ENCODE measurements at regions not wholly inside any gene's neighbourhood (a gene's known extent, or its start where the extent isn't known, plus 50 kb on each side); places are given as distances from the start of the nearest gene placed in this dataset.

DNA sequence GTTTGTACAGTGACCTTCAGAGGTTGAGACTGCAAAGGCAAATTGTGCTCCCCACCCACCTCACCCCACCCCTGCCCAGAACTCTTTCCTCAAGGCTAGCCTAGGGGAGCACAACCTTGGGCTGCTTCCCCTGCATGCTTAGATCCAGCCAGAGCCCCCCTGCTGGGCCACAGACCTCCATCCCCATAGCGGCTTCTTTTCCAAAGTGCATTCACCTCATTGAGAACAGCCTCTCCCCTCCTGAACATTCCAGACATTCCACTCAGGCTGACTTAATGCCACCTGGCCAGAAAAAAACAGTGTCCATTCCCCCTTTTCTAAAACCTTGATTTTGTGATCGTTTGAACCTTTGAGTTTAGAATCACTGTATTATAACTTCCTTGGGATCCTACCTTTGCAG is 124.4 kb upstream of the TOPAZ1 start:
- ChIA-PET POLR2A (interaction anchor here (1.0 kb wide), 1 partner anchor 65 kb away, joined by 5 read pairs; no protein-coding TSS in a partner anchor), CTCF (no interaction called here)
- Histone ChIP-seq H3K4me1 (peaks cover 23% of the 10 kb centered on the region), H3K36me3 (ENCODE audit: control insufficient read depth, insufficient read depth, low read length) (no peaks in the 10 kb centered on the region), H3K9me3 (no peaks in the 10 kb centered on the region), H3K4me3 (ENCODE audit: low read depth, low read length) (no peak overlapping the region), H3K27me3 (replicated peaks; ENCODE audit: control insufficient read depth, insufficient read depth, low read length) (no peaks in the 10 kb centered on the region)
- no peaks in the 10 kb centered on the region for H3K9me3 Mint-ChIP-seq (ENCODE audit: unreplicated experiment)
- H3K4me1 Mint-ChIP-seq (ENCODE audit: low read depth, unreplicated experiment), result peaks cover 11% of the 10 kb centered on the region
- peak in 1 of 2 experiments; percentile 19 for DNase-seq
- TF ChIP-seq, protein P1, sequence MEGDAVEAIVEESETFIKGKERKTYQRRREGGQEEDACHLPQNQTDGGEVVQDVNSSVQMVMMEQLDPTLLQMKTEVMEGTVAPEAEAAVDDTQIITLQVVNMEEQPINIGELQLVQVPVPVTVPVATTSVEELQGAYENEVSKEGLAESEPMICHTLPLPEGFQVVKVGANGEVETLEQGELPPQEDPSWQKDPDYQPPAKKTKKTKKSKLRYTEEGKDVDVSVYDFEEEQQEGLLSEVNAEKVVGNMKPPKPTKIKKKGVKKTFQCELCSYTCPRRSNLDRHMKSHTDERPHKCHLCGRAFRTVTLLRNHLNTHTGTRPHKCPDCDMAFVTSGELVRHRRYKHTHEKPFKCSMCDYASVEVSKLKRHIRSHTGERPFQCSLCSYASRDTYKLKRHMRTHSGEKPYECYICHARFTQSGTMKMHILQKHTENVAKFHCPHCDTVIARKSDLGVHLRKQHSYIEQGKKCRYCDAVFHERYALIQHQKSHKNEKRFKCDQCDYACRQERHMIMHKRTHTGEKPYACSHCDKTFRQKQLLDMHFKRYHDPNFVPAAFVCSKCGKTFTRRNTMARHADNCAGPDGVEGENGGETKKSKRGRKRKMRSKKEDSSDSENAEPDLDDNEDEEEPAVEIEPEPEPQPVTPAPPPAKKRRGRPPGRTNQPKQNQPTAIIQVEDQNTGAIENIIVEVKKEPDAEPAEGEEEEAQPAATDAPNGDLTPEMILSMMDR (IDR thresholded peaks at IDR 0.05; ENCODE audit: insufficient read depth in 1 of 2, low read depth in 1 of 2, low read length in 1 of 2, severe bottlenecking in 1 of 2, unreplicated experiment in 1 of 2), result no peak
- peak overlapping the region; percentile 44 for H3K4me3 Mint-ChIP-seq (ENCODE audit: unreplicated experiment)
- H3K36me3 Mint-ChIP-seq (ENCODE audit: insufficient read depth, unreplicated experiment), result no peaks in the 10 kb centered on the region
- BruUV-seq (replicated peaks), result no TSS peak
- H3K27ac Mint-ChIP-seq (ENCODE audit: unreplicated experiment), result peak overlapping the region; percentile 83
- no peaks in the 10 kb centered on the region for H3K27me3 Mint-ChIP-seq (ENCODE audit: insufficient read depth, unreplicated experiment)
- intact Hi-C loops (cut with micrococcal nuclease; ENCODE audit: unreplicated experiment), result no loop called here

DNA sequence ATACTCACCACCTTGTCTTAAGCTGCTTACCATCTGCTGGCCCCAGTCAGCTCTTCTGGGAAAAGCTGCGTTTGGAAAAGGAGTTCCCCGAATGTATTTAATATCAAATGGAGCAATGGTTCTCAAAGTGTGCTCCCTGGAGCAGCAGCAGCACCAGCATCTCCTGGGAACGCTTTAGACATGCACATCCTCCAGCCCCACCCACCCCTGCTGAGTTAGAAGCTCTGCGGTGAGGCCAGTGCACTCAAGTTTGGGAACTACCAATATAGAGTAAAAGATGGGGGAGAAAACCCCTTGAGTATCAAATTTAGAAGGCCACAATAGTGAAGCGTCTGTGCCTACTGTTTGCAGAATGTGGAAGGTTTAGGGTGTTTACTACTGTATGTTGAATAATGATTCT is 124.0 kb upstream of the TOPAZ1 start:
- no peaks in the 10 kb centered on the region for H3K27me3 ChIP-seq (replicated peaks; ENCODE audit: control insufficient read depth, insufficient read depth, low read length)
- H3K36me3 ChIP-seq (ENCODE audit: control insufficient read depth, insufficient read depth, low read length), result no peaks in the 10 kb centered on the region
- no peak for DNase-seq
- Mint-ChIP-seq H3K27me3 (ENCODE audit: insufficient read depth, unreplicated experiment) (no peaks in the 10 kb centered on the region), H3K36me3 (ENCODE audit: insufficient read depth, unreplicated experiment) (no peaks in the 10 kb centered on the region), H3K27ac (ENCODE audit: unreplicated experiment) (peak overlapping the region; percentile 83), H3K4me1 (ENCODE audit: low read depth, unreplicated experiment) (peaks cover 11% of the 10 kb centered on the region), H3K4me3 (ENCODE audit: unreplicated experiment) (peak overlapping the region; percentile 44), H3K9me3 (ENCODE audit: unreplicated experiment) (no peaks in the 10 kb centered on the region)
- TF ChIP-seq, protein P1 (IDR thresholded peaks at IDR 0.05; ENCODE audit: insufficient read depth in 1 of 2, low read depth in 1 of 2, low read length in 1 of 2, severe bottlenecking in 1 of 2, unreplicated experiment in 1 of 2), result no peak
- CTCF ChIA-PET, result interaction anchor here (0.6 kb wide), 1 partner anchor 40 kb away, joined by 3 read pairs; no protein-coding TSS in a partner anchor
- H3K4me3 ChIP-seq (ENCODE audit: low read depth, low read length), result no peak overlapping the region
- no TSS peak for BruUV-seq (replicated peaks)
- intact Hi-C loops (cut with micrococcal nuclease; ENCODE audit: unreplicated experiment), result no loop called here
- peaks cover 23% of the 10 kb centered on the region for H3K4me1 ChIP-seq
- no peaks in the 10 kb centered on the region for H3K9me3 ChIP-seq
- POLR2A ChIA-PET, result interaction anchor here (0.6 kb wide), 1 partner anchor 18 kb away, joined by 3 read pairs; no protein-coding TSS in a partner anchor

DNA sequence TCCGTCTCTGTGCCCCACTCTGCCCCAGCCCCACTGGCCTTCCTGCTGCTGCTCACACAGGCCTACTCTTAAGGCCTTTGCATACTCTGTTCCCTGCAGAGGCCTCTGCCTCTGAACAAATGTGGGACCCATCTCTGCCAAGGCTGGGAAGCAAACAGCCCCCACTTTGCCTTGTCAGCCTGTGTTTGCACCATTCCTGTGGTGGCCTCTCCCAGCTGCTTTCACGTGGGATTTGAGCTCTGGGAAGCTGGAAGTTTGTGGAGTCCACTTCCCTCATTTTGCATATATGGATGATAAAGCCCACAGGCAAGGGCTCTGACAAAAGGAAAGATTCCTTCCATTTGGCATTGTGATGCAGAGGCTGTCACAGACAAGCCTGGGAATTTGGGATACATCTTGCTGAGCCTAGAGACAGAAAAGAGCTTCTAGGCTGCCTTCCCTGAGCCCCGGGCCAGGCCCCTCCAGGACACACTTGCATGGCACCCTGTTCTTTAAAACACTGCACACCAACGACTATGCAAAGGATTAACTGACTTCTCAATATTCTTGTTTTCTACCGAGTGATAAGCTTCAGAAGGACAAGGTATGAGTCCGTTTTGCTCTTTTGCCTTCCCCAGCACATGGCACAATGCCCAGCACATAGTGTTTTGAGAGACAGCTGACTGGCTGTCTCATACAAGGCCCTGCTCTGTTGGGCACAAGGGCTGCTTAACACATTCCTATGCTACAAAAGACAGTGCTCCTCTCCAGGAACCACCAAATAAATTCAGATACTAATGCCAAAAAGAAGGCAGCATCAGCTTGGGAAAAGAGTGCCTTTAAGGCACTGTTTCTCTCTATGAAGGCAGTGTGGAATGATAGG is 120.7 kb upstream of the TOPAZ1 start:
- Mint-ChIP-seq H3K27me3 (ENCODE audit: insufficient read depth, unreplicated experiment) (no peaks in the 10 kb centered on the region), H3K36me3 (ENCODE audit: insufficient read depth, unreplicated experiment) (no peaks in the 10 kb centered on the region), H3K4me3 (ENCODE audit: unreplicated experiment) (no peak overlapping the region), H3K9me3 (ENCODE audit: unreplicated experiment) (no peaks in the 10 kb centered on the region), H3K27ac (ENCODE audit: unreplicated experiment) (no peak overlapping the region), H3K4me1 (ENCODE audit: low read depth, unreplicated experiment) (peaks cover 11% of the 10 kb centered on the region)
- CTCF ChIA-PET, result no interaction called here
- Histone ChIP-seq H3K36me3 (ENCODE audit: control insufficient read depth, insufficient read depth, low read length) (no peaks in the 10 kb centered on the region), H3K4me3 (ENCODE audit: low read depth, low read length) (no peak overlapping the region), H3K9me3 (no peaks in the 10 kb centered on the region), H3K4me1 (peaks cover 23% of the 10 kb centered on the region), H3K27me3 (replicated peaks; ENCODE audit: control insufficient read depth, insufficient read depth, low read length) (no peaks in the 10 kb centered on the region)
- no peak for DNase-seq
- TF ChIP-seq, protein P1 (IDR thresholded peaks at IDR 0.05; ENCODE audit: insufficient read depth in 1 of 2, low read depth in 1 of 2, low read length in 1 of 2, severe bottlenecking in 1 of 2, unreplicated experiment in 1 of 2), result no peak
- intact Hi-C loops (cut with micrococcal nuclease; ENCODE audit: unreplicated experiment), result no loop called here
- no TSS peak for BruUV-seq (replicated peaks)
- POLR2A ChIA-PET, result no interaction called here

Data from Caco-2 (cell line).